Chondrocyte (in vitro differentiated cells): ENCODE measurements at regions not wholly inside any gene's neighbourhood (a gene's known extent, or its start where the extent isn't known, plus 50 kb on each side); places are given as distances from the start of the nearest gene placed in this dataset.

ENCODE experiments used
- DNase-seq: peaks from one replicate; pipeline ENCODE4 v3.0.0; 2021; ENCODE audit warnings: mixed read lengths, low spot score
- H3K27ac Mint-ChIP-seq: one replicate; pipeline ENCODE4 v1.8.0; 2021; ENCODE audit warnings: mild to moderate bottlenecking, moderate library complexity, mixed read lengths; ENCODE audit not compliant: unreplicated experiment
- H3K27me3 Mint-ChIP-seq: 2 replicates; pipeline ENCODE4 v1.8.0; 2021; ENCODE audit warnings: low read depth, mixed read lengths
- H3K36me3 Mint-ChIP-seq: 2 replicates; pipeline ENCODE4 v1.8.0; 2021; ENCODE audit warnings: low read depth, mixed read lengths
- H3K4me1 Mint-ChIP-seq: 2 replicates; pipeline ENCODE4 v1.8.0; 2021; ENCODE audit warnings: low read depth, mild to moderate bottlenecking, mixed read lengths
- H3K4me3 Mint-ChIP-seq: one replicate; pipeline ENCODE4 v1.8.0; 2021; ENCODE audit warnings: mild to moderate bottlenecking, moderate library complexity, mixed read lengths; ENCODE audit not compliant: unreplicated experiment
- H3K9me3 Mint-ChIP-seq: 2 replicates; pipeline ENCODE4 v1.8.0; 2021; ENCODE audit warnings: low read depth, mixed read lengths
- TF ChIP-seq, protein P1 (sequence below): fragments of 200-600 bp; sonication (generic); IDR thresholded peaks from 2 replicates; pipeline ENCODE4 v1.5.0; 2021; ENCODE audit warnings: antibody characterized with exemption, mild to moderate bottlenecking, moderate library complexity

DNA sequence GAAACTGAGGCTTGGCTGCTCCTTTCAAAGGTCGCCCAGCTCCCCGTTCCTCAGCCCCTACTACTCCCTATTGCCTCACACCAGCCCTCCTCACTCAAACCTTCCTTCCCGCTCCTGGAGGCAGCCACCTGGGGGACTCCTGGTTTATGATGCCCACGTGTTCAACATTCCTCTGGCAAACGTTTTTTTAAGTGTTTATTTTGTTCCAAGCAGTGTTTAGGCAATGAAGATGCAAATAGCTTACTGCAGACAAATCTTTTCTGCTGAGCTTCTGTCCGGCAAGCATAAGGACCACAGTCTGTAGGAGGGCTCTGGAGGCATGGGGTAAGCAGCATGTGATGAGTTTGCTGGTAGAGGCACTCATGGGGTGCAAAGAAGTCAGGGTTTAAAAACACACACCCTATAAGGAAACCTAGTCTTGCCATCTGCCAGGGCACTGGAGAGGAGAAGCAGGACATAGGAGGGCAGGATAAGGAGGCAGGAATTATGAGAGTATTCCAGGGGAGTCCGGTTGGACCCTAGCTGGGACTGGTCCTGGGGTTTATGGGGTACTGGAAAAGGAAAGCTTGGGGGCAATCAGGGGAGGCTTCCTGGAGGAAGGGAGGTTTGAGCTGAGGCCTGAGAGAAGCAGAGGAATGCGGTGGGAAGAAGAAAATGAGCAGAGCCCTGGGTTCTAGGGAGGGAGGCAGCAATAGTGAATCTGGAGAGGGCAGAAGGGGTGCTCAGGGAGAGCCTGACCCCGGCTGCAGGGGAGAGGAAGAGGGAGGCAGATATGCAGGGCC is 123.3 kb downstream of the NCOR2 start:
- Mint-ChIP-seq H3K9me3 (no peaks in the 10 kb centered on the region), H3K36me3 (peaks cover 16% of the 10 kb centered on the region), H3K4me3 (no peak overlapping the region), H3K4me1 (peaks cover 23% of the 10 kb centered on the region), H3K27me3 (no peaks in the 10 kb centered on the region), H3K27ac (no peak overlapping the region)
- DNase-seq: no peak
- TF ChIP-seq, protein P1, sequence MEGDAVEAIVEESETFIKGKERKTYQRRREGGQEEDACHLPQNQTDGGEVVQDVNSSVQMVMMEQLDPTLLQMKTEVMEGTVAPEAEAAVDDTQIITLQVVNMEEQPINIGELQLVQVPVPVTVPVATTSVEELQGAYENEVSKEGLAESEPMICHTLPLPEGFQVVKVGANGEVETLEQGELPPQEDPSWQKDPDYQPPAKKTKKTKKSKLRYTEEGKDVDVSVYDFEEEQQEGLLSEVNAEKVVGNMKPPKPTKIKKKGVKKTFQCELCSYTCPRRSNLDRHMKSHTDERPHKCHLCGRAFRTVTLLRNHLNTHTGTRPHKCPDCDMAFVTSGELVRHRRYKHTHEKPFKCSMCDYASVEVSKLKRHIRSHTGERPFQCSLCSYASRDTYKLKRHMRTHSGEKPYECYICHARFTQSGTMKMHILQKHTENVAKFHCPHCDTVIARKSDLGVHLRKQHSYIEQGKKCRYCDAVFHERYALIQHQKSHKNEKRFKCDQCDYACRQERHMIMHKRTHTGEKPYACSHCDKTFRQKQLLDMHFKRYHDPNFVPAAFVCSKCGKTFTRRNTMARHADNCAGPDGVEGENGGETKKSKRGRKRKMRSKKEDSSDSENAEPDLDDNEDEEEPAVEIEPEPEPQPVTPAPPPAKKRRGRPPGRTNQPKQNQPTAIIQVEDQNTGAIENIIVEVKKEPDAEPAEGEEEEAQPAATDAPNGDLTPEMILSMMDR: no peak

- H3K27ac Mint-ChIP-seq: peak overlapping the region; percentile 8
- H3K4me3 Mint-ChIP-seq: no peak overlapping the region
- peaks cover 15% of the 10 kb centered on the region for H3K36me3 Mint-ChIP-seq
- no peaks in the 10 kb centered on the region for H3K27me3 Mint-ChIP-seq
- DNase-seq: no peak
- peaks cover 23% of the 10 kb centered on the region for H3K4me1 Mint-ChIP-seq
- no peaks in the 10 kb centered on the region for H3K9me3 Mint-ChIP-seq
- TF ChIP-seq, protein P1: no peak
Observed at GRCh38 chr12:124442772-124443445, 124.5 kb downstream of the NCOR2 start.

- Mint-ChIP-seq H3K4me1 (peaks cover 23% of the 10 kb centered on the region), H3K36me3 (peaks cover 15% of the 10 kb centered on the region), H3K27ac (peak overlapping the region; percentile 83), H3K4me3 (no peak overlapping the region), H3K9me3 (no peaks in the 10 kb centered on the region), H3K27me3 (no peaks in the 10 kb centered on the region)
- no peak for DNase-seq
- TF ChIP-seq, protein P1: no peak
Observed at GRCh38 chr12:124442281-124442680, 125.1 kb downstream of the NCOR2 start.

DNA sequence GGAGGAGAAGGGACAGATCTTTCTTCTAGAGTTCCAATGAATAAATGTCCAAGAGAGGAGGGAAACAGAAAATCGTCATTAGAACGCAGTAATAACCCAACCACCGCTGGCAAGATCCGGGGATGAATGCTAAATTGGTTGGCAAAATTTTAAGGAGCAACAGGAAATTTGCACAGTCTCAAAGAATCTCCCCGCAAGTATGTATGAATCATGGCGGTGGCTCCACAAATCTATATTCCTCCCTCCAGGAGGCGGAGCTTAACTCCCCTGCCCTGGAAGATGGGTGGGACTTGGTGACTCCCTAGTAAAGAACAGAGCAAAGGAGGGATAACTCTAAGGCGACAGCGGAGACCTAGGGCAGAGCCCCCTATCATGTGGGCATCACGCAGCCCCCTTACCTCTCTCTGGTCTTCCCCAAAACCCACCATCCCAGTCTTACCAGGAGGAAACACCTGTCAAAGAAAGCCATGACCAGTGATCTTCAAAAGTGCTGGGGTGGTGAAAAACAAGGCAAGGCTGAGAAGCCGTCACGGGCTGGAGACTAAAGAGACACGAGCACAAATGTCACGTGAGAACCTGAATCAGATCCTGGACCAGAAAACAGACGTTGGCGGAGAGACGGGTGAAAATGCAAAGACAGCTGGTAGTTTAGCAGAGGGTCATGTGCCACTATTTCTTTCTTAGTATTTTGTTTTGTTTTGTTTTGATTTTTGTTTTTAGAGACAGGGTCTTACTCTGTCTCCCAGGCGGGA is 125.8 kb downstream of the NCOR2 start:
- TF ChIP-seq, protein P1: no peak
- peak overlapping the region; percentile 93 for H3K27ac Mint-ChIP-seq
- DNase-seq: no peak

DNA sequence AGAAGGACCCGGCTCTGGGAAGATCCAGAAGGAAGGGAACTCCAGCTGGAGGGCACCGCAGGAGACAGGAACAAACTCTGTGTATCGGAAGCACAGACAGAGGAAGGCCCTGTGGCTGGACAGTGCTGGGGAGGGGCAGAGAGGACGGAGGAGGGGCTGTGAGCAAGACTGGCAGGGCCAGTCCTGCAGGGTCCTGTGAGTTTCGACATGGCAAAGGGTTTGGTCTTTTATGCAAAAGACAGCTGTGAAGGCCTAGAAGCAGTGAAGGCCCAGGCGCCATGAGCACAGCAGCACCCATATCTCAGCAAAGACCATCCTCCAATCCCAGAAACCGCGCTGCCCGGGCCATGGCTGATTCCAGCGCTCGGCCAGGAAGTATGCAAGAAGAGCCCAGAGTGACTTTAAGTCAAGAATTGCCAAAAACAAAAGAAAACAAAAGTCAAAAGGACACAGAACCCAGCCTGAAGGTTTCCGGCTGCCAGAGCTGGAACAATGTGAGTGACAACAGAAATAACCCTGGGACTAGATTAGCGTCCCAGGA is 126.5 kb downstream of the NCOR2 start:
- TF ChIP-seq, protein P1: no peak
- Mint-ChIP-seq H3K27me3 (no peaks in the 10 kb centered on the region), H3K27ac (peak overlapping the region; percentile 93)

More for the DNA sequence above, 125.8 kb downstream of the NCOR2 start:
- H3K9me3 Mint-ChIP-seq: no peaks in the 10 kb centered on the region
- peaks cover 17% of the 10 kb centered on the region for H3K36me3 Mint-ChIP-seq
- no peak overlapping the region for H3K4me3 Mint-ChIP-seq
- peaks cover 23% of the 10 kb centered on the region for H3K4me1 Mint-ChIP-seq
- no peaks in the 10 kb centered on the region for H3K27me3 Mint-ChIP-seq

More for the DNA sequence above, 126.5 kb downstream of the NCOR2 start:
- H3K4me3 Mint-ChIP-seq: peak overlapping the region; percentile 38
- peaks cover 17% of the 10 kb centered on the region for H3K36me3 Mint-ChIP-seq
- no peak for DNase-seq
- peaks cover 23% of the 10 kb centered on the region for H3K4me1 Mint-ChIP-seq
- H3K9me3 Mint-ChIP-seq: no peaks in the 10 kb centered on the region
